Stimulated activated CD4-positive, alpha-beta T cell treated with anti-CD3 and anti-CD28 coated beads, TNF-alpha, amount 100 ng/mL, for 1 hour (primary cell): ENCODE measurements at regions not wholly inside any gene's neighbourhood (a gene's known extent, or its start where the extent isn't known, plus 50 kb on each side); places are given as distances from the start of the nearest gene placed in this dataset.
"Not testable (repeated sequence)": the region's sequence is repeated elsewhere in the genome, so short reads cannot be mapped to it uniquely, and the experiment has no call there.

Experiments used
- DNase-seq, 3 donors: peaks; one replicate each; pipeline ENCODE4 v3.0.0-alpha.2; 2020; ENCODE audit warnings: low read depth in 3 of 3, low spot score in 1 of 3

GRCh38 chr7:56697058-56697457, 435.2 kb downstream of the ZNF479 start:
- not testable (repeated sequence) for DNase-seq

GRCh38 chr7:56686276-56686859, 445.9 kb downstream of the ZNF479 start:
- no peak for DNase-seq

- DNase-seq = no peak
Observed at GRCh38 chr7:56639173-56639746, 493.0 kb downstream of the ZNF479 start.

- DNase-seq = no peak
Observed at GRCh38 chr7:56609852-56610355, 493.7 kb upstream of the NUPR2 start.

- DNase-seq = no peak
Observed at GRCh38 chr7:56605146-56605545, 488.9 kb upstream of the NUPR2 start.

GRCh38 chr7:56578612-56579011, 462.4 kb upstream of the NUPR2 start:
- DNase-seq = no peak

GRCh38 chr7:56570968-56571367, 454.8 kb upstream of the NUPR2 start:
- DNase-seq = no peak

- no peak for DNase-seq
Observed at GRCh38 chr7:56538541-56539429, 422.6 kb upstream of the NUPR2 start.

- DNase-seq = no peak
Observed at GRCh38 chr7:56537952-56538351, 421.7 kb upstream of the NUPR2 start.

GRCh38 chr7:56537477-56537876, 421.3 kb upstream of the NUPR2 start:
- DNase-seq = no peak

GRCh38 chr7:56495165-56495564, 378.9 kb upstream of the NUPR2 start:
- no peak for DNase-seq

- DNase-seq = no peak
Observed at GRCh38 chr7:56493704-56494450, 377.7 kb upstream of the NUPR2 start.

GRCh38 chr7:56493196-56493595, 377.0 kb upstream of the NUPR2 start:
- DNase-seq = no peak

GRCh38 chr7:56491636-56492425, 375.6 kb upstream of the NUPR2 start:
- DNase-seq = no peak

- no peak for DNase-seq
Observed at GRCh38 chr7:56483861-56484550, 367.8 kb upstream of the NUPR2 start.

GRCh38 chr7:56483153-56483552, 366.9 kb upstream of the NUPR2 start:
- no peak for DNase-seq

GRCh38 chr7:56479748-56480147, 363.5 kb upstream of the NUPR2 start:
- DNase-seq = no peak

- DNase-seq = no peak
Observed at GRCh38 chr7:56479136-56479535, 362.9 kb upstream of the NUPR2 start.

- no peak for DNase-seq
Observed at GRCh38 chr7:56474271-56474670, 358.1 kb upstream of the NUPR2 start.

- DNase-seq = no peak
Observed at GRCh38 chr7:56471811-56472210, 355.6 kb upstream of the NUPR2 start.
